Ectodermal cell (in vitro differentiated cells): ENCODE measurements at regions not wholly inside any gene's neighbourhood (a gene's known extent, or its start where the extent isn't known, plus 50 kb on each side); places are given as distances from the start of the nearest gene placed in this dataset.

Experiments used
- H3K27ac ChIP-seq: 2 replicates; pipeline ENCODE4 v1.7.0; 2013; ENCODE audit warnings: mild to moderate bottlenecking, low read depth, low read length; ENCODE audit not compliant: insufficient read depth, poor library complexity, severe bottlenecking
- H3K27me3 ChIP-seq: 2 replicates; pipeline ENCODE4 v1.7.0; 2013; ENCODE audit warnings: mild to moderate bottlenecking, low read length; ENCODE audit not compliant: insufficient read depth, control insufficient read depth, poor library complexity, severe bottlenecking
- H3K36me3 ChIP-seq: one replicate; pipeline ENCODE4 v1.7.0; 2013; ENCODE audit warnings: low read length; ENCODE audit not compliant: control insufficient read depth, insufficient read depth
- H3K4me1 ChIP-seq: one replicate; pipeline ENCODE4 v1.7.0; 2013; ENCODE audit warnings: low read length; ENCODE audit not compliant: control insufficient read depth, insufficient read depth
- H3K4me3 ChIP-seq: 2 replicates; pipeline ENCODE4 v1.7.0; 2013; ENCODE audit warnings: low read depth, low read length, control low read depth; ENCODE audit not compliant: insufficient read depth
- H3K9me3 ChIP-seq: 2 replicates; pipeline ENCODE4 v1.7.0; 2013; ENCODE audit warnings: mild to moderate bottlenecking, low read length, moderate library complexity; ENCODE audit not compliant: control insufficient read depth
- WGBS, 2 experiments: methylation state at CpG; one replicate each; pipeline ENCODE4 v1.1.7; 2013; ENCODE audit warnings: missing lambda C conversion rate in 2 of 2; 5-methylcytosine and 5-hydroxymethylcytosine counted together

DNA sequence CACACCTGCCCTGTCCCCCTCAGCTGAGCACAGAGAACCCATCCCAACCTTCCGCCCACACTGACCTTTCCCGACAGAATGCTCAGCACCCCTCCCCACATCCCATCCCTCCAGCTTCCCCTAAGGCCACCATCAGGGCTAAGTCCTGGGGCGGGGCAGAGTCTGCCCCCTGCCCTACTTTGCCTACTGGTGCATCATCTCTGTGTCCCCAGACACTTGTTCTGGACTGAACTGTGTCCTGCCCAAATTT, 109.8 kb downstream of the CTTN start:
- Histone ChIP-seq H3K36me3 (no peaks in the 10 kb centered on the region), H3K4me1 (peaks cover 16% of the 10 kb centered on the region), H3K9me3 (peaks cover 3% of the 10 kb centered on the region), H3K27me3 (no peaks in the 10 kb centered on the region), H3K27ac (no peak overlapping the region), H3K4me3 (no peak overlapping the region)
- WGBS, 2 experiments, result 91% methylated on average over 3 of the region's 3 CpGs

DNA sequence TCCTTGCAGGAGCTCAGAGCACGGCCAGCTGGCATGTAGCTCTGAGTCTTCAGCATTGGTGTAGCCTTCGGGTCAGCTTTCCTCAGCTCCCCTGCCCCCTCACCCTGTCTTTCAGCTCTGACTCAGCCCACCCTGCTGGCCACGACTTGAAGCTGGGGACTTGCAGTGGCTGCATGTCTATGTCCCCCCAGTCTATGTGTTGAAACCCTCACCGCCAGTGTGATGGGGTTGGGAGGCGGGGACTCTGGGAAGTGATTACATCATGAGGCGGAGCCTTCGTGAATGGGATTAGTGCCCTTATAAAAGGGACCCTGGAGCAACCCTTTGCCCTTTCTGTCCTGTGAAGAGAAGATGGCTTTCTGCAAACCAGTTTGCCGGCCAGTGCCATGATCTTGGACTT, 111.1 kb downstream of the CTTN start:
- Histone ChIP-seq H3K4me1 (peaks cover 7% of the 10 kb centered on the region), H3K36me3 (no peaks in the 10 kb centered on the region), H3K9me3 (peaks cover 3% of the 10 kb centered on the region), H3K27ac (no peak overlapping the region), H3K4me3 (no peak overlapping the region), H3K27me3 (no peaks in the 10 kb centered on the region)
- whole genome bisulfite sequencing, 2 experiments, result 67 to 69% methylated on average over 8 of the region's 8 CpGs

DNA sequence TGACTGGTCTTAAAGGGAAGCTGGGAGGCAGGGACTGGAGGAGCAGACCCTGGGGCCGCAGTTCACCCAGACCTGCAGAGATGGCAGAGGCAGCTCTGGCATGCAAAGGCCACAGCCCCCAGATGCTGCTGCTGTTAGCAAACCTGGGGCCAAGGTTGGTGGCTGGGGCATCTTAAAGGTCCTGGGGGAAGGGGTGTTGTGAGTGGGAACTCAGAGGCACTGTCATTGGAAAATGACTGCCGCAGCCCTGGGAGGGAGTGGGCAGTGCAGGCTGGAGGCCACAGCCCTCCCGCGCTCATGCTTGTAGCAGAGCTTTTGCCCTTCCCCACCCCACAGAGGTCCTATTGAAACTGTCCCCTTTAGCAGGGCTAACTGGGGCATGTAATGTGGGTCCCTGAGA, 111.8 kb downstream of the CTTN start:
- no peaks in the 10 kb centered on the region for H3K36me3 ChIP-seq
- WGBS, 2 experiments, result 91 to 95% methylated on average over 4 of the region's 4 CpGs

DNA sequence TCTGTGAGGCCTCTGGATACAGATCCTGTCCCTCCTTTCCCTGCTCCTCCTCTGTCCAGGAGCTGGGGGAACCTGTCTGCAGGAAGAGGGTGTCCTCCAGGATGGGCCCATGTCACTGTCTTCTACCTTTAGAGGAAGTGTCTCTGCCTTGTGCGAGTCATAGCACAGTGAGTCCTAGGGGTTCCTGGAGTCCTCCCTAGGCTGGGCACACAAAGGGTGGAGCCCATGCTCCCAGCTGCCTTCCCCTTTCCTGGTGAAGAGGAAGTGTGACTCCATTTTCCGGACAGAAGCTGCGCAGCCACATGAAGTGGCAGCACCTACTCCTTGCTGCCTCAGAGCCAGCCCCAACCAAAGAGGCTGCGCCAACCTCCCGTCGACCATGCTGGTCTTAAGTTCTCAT, 112.2 kb downstream of the CTTN start:
- Histone ChIP-seq H3K27me3 (no peaks in the 10 kb centered on the region), H3K27ac (no peak overlapping the region), H3K4me3 (no peak overlapping the region), H3K36me3 (no peaks in the 10 kb centered on the region), H3K9me3 (peaks cover 3% of the 10 kb centered on the region), H3K4me1 (peaks cover 7% of the 10 kb centered on the region)
- WGBS, 2 experiments, result 91 to 95% methylated on average over 6 of the region's 6 CpGs

More for the DNA sequence above, 111.8 kb downstream of the CTTN start:
- H3K4me1 ChIP-seq, result peaks cover 7% of the 10 kb centered on the region
- H3K27ac ChIP-seq, result no peak overlapping the region
- H3K4me3 ChIP-seq, result no peak overlapping the region
- peaks cover 3% of the 10 kb centered on the region for H3K9me3 ChIP-seq
- no peaks in the 10 kb centered on the region for H3K27me3 ChIP-seq

DNA sequence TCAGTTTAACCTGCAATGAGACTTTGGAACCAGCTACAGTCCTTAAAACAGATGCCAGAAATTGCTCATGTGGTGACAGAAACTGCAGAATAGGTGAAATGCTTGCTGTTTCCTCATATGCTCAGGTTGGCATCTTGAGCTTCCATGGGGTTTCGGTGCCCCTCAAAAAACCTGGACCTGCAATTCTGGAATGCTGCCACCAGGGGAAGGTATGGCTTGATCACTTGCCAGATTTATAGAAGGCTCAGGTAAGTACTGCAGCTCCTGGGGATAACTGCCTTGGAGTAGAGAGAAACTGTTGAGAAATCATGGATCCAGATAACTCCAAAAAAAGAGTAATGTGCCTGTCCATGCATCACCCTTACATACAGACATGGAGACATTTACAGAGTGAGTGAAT, 113.0 kb downstream of the CTTN start:
- H3K27me3 ChIP-seq, result no peaks in the 10 kb centered on the region
- 93 to 100% methylated on average over 1 of the region's 1 CpG for WGBS, 2 experiments

DNA sequence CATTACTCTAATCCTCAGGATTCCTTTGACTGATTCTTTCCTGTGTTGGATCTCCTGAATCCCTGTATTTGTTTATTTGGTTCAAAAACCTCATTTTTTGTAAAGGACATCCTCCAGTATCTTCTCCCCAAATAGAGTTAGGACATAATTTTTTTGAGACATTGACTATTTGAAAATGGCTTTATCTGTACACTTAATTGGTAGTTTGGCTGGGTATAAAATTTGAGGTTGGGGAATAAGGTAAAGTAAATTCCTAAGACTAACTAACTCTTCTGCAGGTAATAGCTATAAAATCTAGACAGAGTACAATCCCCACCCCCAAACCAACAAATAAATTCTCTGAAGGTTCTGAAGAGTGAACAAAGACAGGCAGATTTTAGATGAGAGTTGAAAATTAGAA, 114.4 kb downstream of the CTTN start:
- Histone ChIP-seq H3K27ac (no peak overlapping the region), H3K36me3 (no peaks in the 10 kb centered on the region), H3K4me3 (no peak overlapping the region), H3K4me1 (peaks cover 7% of the 10 kb centered on the region), H3K27me3 (no peaks in the 10 kb centered on the region), H3K9me3 (peaks cover 3% of the 10 kb centered on the region)

More for the DNA sequence above, 113.0 kb downstream of the CTTN start:
- Histone ChIP-seq H3K4me3 (no peak overlapping the region), H3K9me3 (peaks cover 3% of the 10 kb centered on the region), H3K27ac (no peak overlapping the region), H3K4me1 (peaks cover 7% of the 10 kb centered on the region), H3K36me3 (no peaks in the 10 kb centered on the region)

DNA sequence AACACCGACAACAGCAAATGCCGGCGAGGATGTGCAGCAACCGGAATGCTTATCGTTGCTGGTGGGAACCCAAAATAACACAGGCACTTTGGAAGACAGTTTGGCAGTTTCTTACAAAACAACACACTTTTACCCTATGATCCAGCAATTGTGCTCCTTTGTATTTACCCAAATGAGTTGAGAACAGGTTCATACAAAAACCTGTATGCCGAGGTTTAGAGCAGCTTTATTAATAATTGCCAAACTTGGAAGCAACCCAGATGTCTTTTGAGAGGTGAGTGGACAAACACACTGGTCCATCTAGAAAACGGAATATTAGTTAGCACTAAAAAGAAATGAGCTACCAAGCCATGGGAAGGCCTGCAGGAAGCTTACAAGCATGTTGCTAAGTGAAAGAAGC, 118.9 kb downstream of the CTTN start:
- H3K36me3 ChIP-seq, result no peaks in the 10 kb centered on the region
- H3K27me3 ChIP-seq, result no peaks in the 10 kb centered on the region
- no peak overlapping the region for H3K27ac ChIP-seq
- H3K4me3 ChIP-seq, result no peak overlapping the region
- H3K9me3 ChIP-seq, result peaks cover 3% of the 10 kb centered on the region
- 93 to 95% methylated on average over 7 of the region's 7 CpGs for WGBS, 2 experiments
- H3K4me1 ChIP-seq, result peaks cover 9% of the 10 kb centered on the region

DNA sequence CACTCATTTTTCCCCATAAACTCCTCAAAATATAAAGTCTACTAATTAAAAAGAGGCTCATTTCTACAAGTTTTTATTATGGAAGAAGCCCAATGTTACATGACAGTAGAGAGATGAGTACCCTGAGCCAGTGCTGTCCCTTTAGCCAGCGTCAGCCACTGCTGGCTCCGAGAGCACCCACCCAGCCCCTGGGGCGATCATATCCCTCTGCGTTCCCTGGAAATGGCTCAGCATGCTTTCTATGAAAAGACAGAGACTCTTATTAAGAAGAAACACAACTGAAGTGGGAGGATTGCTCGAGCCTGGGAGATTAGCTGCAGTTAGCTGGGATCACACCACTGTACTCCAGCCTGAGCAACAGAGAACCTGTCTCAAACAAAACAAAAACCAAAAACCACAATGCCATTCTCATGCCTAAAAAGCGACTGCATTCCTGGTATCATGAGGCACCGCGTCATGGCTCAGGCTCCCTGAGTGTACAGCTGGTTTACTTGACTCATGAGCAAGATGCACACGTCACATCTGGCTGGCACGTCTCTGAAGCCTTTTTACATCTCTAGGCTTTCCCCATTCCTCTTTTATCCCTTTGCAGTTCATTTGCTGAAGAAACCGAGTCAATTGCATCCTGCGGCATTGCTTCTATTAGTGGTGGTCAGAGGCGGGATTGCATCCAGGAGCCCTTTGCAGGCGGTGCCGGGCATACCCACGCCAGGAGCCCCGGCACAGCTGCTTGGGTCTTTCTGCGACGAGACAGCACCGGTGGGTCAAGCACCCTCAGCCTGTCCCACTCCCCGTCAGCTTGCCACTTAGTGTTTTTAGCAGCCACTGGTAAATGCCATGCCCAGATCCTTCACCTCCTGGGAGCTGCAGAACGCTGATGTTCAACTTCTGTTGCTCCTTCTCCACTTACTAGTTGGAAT, 119.9 kb downstream of the CTTN start:
- Histone ChIP-seq H3K27me3 (no peaks in the 10 kb centered on the region), H3K4me3 (no peak overlapping the region), H3K4me1 (peaks cover 19% of the 10 kb centered on the region), H3K36me3 (no peaks in the 10 kb centered on the region), H3K9me3 (no peaks in the 10 kb centered on the region), H3K27ac (no peak overlapping the region)
- WGBS, 2 experiments, result 87% methylated on average over 22 of the region's 22 CpGs

DNA sequence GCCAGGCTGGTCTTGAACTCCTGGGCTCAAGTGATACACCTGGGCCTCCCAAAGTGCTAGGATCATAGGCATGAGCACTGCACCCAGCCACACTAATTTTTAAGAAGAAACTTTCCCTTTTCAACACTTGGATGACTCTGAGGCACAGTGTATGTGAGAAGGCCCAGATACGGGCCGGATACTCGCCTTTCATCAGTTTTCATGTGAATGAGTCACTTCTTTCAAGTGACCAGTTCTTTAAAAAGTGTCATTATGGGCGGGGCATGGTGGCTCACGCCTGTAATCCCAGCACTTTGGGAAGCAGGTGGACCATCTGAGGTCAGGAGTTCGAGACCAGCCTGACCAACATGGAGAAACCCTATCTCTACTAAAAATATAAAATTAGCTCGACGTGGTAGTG, 120.8 kb downstream of the CTTN start:
- Histone ChIP-seq H3K4me1 (peaks cover 28% of the 10 kb centered on the region), H3K27me3 (no peaks in the 10 kb centered on the region), H3K27ac (no peak overlapping the region), H3K9me3 (no peaks in the 10 kb centered on the region), H3K4me3 (no peak overlapping the region), H3K36me3 (no peaks in the 10 kb centered on the region)
- WGBS, 2 experiments, result 89 to 93% methylated on average over 8 of the region's 8 CpGs

DNA sequence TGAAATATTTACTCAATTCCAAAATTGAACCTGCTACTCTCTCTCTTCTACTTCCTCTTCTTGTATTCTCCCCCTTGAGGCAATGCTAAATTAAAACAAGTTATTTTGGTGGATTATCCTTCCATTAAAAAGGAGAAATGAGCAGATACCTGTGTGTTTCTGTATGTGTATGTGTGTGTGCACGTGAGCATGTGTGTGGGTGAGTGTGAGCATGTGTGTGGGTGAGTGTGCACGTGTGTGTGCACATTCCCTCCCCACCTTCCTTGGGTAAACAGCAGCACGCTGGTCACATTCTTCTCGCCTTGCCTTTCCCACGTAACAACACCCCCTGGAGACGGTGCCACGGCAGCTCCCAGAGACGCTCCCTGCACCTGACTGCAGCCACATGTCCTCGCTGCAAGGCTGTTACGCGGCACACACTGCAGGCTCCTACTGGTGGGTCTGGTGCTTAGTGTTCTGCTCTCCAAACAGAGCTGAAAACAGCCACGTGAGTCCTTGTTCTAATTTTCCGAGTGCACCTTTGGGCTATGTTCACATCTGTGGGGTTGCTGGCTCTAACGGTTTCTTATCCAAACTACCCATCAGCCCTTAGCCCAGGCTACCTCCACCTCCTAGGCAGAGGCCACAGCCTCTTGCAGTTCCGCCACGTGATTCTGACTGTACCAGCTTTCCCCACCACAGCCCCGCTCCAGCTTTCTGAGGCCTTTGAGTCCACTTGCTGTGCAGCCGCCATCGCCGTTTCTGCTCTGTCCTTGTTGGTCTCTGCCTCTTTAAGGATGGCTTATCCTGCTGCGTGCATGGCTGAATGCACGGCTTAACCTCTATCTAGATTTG, 123.4 kb downstream of the CTTN start:
- Histone ChIP-seq H3K27ac (no peak overlapping the region), H3K36me3 (no peaks in the 10 kb centered on the region), H3K4me1 (peaks cover 40% of the 10 kb centered on the region), H3K9me3 (no peaks in the 10 kb centered on the region), H3K4me3 (no peak overlapping the region), H3K27me3 (no peaks in the 10 kb centered on the region)
- WGBS, 2 experiments, result 83 to 84% methylated on average over 21 to 22 of the region's 22 CpGs
